GM18508 (cell line): ENCODE measurements at regions not wholly inside any gene's neighbourhood (a gene's known extent, or its start where the extent isn't known, plus 50 kb on each side); places are given as distances from the start of the nearest gene placed in this dataset.
"Not testable (repeated sequence)": the region's sequence is repeated elsewhere in the genome, so short reads cannot be mapped to it uniquely, and the experiment has no call there.

ENCODE experiments used
- ATAC-seq: cut with Tn5 transposase; IDR thresholded peaks from one replicate; pipeline ENCODE4 v1.9.1; 2021; ENCODE audit warnings: moderate number of reproducible peaks; ENCODE audit not compliant: insufficient read depth, unreplicated experiment

DNA sequence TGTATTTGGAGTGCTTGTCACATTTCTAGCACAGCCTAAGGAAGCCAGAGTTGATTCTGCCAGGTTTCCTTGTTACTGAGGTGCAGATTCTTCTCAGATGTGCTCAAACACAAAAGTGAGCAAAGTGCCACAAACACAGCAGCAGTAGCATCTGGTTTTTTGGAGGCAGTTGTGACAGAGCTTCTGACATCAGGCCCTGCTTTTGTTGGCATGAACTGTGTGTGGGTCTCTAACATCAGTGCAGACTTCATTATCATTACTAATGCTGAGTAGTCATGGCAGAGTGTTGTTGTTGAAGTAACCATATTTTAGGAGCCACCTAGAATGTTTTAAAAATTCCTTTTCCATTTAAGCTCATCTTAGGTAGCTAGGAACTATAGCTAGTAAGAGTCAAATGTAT lies 656.6 kb downstream of the ANKRD50 start:
- ATAC-seq, result no peak

DNA sequence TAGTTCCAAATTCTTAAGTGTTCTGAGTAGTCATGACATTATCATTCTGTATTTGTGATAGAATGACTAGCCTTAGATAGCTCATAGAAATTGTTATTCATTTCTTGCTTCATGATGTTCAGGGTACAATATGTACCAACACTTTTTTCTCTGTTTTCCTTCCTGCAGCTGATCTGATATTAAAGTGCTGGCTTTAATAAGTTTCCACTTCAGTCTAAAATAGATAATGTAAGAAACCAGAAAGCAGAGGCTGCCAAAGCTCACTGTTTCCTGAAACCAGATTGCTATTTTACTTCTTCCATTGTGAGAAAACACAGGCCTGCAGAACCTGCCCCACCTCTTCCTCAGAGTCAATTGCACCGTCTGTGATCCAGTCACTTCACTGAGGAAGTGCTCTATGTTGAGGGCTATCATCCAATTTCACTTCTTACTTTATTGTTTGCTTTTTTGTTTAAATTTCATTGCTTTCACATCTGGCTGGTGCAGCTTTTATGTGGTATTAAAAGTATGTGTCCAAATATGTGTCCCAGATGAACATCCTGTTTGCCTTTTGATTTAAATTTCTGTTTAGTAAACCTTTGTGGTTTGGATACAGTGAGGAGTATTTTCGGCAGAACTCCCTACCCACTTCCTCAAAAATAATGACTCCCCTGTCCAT lies 652.1 kb downstream of the ANKRD50 start:
- no peak for ATAC-seq

DNA sequence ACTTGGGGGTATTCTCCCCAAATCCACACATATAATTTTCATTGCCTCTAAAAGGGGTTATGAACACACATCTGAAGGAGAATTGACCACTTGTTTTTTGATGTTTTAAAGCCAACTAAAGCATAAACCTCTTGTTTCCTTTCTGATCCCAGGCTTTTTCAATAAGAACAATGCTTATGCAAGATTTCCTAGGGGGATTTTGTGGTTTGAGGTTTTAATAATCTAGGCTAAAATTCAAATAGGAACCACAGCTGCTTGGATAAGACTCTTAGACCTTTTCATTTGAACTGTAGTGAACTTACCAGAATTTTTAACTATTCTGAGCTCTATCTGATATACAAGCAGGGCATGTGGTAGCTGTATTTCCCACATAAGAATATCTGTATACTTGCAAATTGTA lies 651.1 kb downstream of the ANKRD50 start:
- ATAC-seq, result no peak

DNA sequence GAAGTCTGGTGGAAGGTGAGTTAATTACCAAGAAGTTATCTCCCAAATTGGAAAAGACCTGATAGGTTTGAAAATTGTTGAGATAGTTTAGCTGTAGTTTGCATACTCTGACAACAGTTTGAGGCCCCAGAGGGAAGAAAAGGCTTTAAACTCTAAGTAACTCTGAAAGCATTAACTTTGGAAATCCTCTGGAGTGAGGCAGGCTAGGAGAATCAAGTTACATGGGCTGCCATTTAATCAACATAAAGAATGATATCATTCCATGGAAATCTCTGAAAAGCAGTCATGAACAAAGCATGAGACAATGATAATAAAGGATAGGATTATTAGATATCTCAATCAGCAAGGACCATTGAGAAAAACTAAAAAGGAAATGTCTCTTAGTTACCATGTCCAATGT lies 647.1 kb downstream of the ANKRD50 start:
- ATAC-seq, result no peak

DNA sequence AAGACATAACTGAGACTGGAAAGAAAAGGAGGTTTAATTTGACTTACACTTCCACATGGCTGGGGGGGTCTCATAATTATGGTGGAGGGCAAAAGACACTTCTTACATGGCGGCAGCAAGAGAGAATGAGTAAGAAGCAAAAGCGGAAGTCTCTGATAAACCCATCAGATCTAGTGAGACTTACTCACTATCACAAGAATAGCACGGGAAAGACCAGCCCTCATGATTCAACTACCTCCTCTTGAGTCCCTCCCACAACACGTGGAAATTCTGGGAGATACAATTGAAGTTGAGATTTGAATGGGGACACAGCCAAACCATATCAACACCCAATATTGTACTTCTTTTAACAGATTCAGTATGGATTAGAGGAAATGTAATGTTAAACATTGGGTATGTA lies 646.6 kb downstream of the ANKRD50 start:
- no peak for ATAC-seq

DNA sequence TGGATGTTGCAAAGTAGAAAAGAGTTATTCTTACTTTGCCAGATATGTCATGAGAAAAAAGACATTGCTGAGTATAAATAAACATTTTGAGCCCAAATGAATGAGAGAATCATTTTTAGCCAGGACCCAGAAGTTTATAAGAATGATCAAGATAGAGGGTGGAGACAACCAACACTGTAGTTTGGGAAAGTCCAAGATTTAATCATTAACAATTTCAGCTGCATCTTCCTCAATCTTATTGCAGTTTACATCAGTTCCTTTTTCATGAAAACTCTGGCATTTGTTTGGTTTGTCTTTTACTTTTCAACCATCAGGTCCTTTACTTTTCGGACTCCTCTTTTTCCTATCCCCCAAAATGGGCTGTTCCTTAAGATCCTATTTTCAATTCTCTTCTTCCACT lies 645.9 kb downstream of the ANKRD50 start:
- ATAC-seq, result no peak

DNA sequence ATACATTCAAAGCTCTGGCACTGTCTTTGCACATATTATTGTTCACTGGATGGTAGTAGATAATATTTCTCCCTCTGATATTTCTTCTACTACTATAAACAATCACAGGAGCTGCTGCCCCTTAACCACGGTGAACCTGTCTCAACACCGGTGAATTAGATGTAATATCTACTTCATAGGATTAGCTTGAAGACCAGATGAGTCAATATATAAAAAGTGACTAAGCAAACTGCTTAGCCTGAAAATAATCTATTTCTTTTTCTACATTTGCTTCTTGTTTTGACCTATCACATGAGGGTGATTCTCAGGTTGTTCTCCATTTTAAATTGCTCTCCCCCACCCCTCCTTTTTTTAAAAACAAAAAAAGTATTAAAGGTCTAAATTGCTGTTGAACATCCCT lies 645.5 kb downstream of the ANKRD50 start:
- no peak for ATAC-seq

DNA sequence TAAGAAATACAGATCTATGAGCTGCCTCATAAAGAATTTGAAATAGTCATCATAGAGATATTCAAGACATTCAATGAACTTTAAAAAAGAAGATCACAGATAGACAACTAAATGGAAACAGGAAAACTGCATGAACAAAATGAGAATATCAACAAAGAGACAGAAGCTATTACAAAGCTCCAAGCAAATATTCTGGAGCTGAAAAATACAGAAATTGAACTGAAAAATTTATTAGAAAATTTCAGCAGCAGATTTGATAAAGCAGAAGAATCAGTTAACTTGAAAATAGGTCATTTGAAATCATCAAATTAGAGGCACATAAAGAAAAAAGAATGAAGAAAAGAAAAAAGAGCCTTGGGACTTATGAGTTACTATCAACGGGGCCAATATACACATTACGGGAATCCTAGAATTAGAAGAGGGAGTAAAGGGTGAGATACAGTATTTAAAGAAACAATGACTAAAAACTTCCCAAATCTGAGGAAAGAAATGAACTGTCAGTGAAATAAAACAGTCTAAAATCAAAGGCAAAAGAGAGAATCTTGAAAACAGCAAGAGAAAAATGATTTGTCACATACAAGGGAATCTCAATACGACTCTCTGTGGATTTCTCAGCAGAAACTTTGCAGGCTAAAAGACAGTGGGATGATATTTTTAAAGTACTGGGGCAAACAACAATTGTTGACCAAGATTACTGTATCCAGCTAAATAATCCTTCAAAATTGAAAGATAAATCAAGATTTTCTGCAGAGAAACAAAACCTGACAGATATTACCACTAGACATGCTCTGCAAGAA lies 641.6 kb downstream of the ANKRD50 start:
- ATAC-seq, result no peak

DNA sequence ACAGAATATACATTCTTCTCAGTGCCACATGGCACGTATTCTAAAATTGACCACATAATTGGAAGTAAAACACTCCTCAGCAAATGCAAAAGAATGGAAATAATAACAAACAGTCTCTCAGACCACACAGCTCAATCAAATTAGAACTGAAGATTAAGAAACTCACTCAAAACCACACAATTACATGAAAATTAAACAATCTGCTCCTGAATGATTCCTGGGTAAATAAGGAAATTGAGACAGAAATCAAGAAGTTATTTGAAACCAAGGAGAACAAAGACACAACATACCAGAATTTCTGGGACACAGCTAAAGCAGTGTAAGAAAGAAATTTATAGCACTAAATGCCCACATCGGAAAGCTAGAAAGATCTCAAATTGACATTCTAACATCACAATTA lies 637.3 kb downstream of the ANKRD50 start:
- not testable (repeated sequence) for ATAC-seq

DNA sequence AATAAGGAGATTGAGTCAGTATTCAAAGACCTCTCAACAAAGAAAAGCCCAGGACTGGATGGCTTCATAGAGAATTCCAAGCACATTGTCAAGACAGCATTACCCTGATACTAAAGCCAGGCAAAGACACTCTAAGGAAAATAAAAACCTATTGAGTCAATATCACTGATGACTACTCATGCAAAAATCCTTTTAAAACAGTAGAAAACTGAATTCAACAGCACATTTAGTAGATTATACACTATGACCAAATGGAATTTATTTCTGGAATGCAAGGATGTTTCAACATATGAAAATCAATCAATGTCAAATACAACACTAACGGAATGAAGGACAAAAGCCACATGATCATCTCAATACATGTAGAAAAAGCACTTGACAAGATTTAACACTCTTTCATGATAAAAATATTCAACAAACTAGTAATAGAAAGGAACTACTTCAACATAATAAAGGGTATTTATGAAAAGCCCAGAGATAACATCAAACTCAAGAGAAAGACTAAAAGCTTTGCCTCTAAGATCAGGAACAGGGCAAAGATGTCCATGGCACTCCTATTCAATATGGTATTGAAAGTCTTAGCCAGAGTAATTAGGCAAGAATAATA lies 633.3 kb downstream of the ANKRD50 start:
- ATAC-seq, result no peak

DNA sequence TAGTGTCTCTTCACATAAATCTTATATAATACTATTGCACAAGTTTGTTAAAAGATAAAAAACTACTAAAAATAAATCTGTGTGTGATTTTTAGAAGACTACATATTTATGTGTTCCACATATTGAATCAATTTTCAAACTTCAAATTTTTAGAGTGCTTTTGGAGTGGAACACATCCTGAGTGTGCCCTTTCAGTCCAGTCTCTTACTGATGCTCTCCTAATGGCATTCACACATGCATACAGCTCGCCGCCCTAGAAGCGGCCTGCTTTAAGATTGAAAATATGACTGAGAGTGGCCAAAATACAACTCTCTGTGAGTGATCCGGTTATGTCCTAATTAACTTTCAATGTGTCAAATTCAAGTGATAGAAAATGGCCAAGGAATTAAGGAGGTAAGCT lies 628.8 kb downstream of the ANKRD50 start:
- ATAC-seq, result no peak

DNA sequence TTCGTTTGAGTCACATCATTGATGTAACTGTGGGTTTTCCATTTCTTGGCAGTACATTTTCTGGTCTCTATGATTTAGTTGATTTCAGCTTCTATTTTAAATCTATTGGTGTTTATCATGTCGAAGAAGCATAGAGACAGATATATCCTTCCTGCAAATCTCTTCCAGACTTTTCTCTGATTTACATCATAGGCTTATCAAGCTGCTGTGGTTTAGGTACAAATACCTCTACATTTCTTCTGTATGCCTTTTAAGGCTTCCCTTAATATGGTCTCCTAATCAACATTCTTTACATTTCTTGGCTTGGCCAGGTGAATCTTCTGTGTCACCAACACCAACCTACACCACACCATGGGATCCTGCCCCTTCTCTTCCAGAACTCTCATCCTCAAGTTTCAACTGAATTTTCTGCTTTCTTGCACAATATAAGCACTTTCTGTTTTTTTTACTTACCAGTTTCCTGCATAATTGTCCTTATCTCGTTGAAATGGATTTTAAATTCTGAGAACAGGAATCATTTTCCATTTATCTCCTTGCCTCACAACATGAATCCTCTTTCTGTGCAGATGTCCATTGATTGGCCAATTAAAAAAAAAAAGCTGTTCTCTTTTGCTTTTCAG lies 626.9 kb downstream of the ANKRD50 start:
- ATAC-seq, result no peak

DNA sequence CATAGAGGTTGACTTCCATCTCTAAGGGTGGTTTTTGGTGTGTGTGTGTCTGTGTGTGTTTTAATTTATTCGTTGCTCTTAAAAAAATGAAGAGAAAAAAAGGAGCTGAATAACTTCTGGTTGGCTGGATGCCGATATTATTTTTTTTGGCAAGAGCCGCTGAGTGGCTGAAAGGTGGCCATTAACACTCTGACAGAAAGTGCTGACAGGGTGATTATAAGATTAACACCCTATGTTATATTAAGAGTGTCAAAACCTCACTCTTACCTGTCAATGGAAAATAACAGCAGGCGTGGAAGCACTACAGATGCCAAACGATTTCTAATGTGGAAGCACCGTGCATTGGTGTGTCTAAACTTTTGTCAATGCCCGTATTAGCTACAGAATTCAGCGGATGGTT lies 622.5 kb downstream of the ANKRD50 start:
- no peak for ATAC-seq

DNA sequence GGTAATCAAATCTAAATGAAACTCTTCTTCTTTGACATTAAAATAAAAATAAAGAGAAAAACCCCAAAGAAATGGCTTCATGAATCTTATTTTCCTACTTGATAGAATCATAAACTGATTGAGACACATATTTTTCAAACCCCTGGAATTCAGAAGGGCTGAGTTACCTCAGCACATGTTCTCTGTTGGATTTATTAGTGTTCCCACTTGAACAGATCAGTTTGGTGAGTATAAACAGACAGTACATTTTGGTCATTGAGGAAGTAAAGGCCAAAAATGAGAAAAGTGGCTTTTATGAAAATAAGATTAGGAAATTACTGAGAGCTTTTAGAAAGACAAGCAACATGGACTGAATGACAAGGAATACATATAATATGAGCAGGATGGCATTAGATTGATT lies 620.4 kb downstream of the ANKRD50 start:
- no peak for ATAC-seq

DNA sequence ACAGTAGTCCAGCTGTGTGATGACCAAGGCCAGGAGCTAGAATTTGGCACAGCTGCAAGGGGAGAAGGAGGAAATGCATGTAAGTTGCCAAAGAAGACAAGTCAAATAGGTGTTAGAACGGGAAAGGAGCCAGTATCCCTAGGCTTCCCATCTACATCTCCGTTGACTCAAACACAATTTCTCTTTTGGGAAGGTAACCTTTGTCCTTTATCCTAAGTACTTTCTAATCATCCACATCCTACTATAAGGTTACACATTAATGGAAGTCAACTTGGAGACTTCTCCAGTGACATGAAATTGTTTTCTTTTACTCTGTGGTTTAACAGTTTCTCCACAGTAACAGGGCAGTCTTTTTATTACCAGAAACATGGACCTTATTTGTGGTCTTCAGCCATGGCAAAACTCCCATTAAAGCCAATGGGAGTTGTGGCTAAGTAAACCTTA lies 620.0 kb downstream of the ANKRD50 start:
- no peak for ATAC-seq

DNA sequence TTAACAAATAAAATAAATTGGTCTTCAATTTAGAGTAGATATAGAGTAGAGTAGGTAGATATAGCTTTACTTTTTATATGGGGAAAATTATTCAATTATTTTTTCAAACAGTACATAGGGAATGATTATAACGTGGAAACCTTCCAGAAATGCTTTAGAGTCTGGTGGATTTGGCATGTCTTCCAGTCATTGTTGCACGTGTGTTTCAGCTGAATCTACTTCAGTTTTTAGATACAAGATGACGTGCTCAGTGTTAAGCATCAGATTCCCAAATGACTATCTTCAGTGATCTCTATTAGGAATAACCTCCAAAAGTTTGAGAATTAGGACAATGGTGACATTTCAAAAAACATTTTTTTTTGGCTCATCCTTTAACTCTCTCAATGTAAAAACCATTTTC lies 616.9 kb downstream of the ANKRD50 start:
- ATAC-seq, result no peak

DNA sequence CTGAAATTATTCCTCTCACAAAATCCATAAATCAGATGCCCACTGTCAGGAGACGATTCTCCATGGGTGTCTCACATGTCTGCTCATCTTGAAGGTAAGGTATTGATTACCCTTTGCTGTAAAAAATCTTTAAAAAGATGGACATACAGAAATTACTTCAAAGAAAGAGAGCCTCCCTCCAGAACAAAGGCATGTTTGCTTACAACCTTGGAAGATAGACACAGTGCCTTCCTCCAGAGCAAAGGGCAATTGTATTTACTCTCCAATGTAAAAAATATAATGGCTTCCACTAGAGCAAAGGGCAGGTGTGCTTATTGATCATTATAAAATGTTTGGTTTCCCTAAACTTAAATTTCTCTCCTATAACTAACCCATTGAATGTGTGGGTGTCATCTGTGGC lies 616.2 kb downstream of the ANKRD50 start:
- ATAC-seq, result no peak

DNA sequence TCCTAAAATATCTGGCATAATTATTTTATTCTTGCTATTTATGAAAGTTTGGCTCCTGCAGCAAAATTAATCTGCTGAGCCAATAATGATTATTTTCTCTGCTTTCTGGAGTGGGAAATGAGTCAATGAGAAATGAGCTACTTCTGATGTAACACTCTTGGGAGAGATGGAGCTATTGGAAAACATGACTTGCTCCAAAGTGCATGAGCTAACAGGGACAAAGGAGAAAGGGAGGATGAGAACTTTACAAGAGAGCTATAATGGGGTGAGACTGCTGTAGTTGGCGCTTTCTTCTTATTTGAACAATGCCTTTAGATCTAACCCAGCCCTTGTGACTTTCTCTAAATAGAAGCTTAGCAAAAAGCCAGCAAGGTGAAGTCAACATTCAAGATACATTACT lies 615.1 kb downstream of the ANKRD50 start:
- no peak for ATAC-seq

DNA sequence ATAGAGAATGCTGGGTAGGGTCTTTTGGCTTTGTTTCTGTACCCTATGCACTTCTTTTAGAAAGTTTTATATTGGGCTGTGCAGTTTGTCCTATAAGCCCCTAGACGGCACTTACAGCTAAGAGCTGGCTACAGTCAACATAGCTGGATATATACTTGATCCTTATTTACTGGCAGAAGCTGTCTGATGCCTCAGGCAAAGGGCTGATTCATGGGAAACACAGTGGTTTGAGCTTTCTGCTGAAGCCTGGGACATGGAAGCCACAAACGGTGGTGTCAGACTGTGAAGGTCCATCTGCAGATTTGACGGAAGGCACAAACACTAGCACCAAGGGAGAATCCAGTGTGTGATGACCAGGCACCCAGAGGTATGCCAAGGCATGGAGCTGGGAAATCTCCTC lies 608.4 kb downstream of the ANKRD50 start:
- no peak for ATAC-seq

DNA sequence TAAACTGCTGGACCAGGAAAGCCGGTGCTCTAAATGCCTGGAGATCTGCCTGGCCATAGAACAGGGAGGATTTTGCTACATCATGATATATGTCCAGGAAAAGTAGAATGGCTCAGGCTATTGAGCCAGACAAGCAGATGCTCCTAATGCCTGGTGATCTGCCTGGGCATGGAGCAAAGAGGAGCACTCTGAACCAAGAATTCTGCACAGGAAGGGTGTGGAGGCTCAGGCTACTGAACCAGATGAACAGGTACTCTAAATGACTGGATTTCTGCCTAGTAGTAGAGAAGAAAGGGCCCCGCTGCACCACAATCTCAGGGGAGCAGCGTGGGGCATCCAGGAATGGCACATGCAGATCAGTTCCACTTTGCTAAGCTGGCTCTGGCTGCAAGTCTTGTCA lies 607.9 kb downstream of the ANKRD50 start:
- ATAC-seq, result no peak

DNA sequence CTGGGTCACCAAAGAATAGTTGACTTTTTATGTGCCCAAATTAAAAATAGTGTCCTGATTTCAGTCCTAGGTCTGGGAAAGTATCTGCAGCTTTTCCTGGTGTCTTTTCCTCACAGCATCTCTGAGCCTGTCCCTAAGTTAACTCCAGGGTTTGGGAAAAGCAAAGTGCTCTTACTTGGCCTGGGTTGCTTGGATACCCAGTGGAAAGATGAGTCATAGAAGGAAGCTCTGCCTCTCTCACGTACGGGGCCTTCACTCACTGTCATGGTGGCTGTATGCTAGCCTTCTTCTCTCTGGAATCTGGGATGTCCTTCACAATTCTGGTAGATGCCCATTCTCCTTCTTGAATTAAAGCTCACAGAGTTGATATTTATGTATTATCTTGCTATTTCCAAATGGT lies 607.3 kb downstream of the ANKRD50 start:
- ATAC-seq, result no peak
